ENCODE measurements at regions not wholly inside any gene's neighbourhood (a gene's known extent, or its start where the extent isn't known, plus 50 kb on each side); places are given as distances from the start of the nearest gene placed in this dataset.

GRCh38 chr6:48833916-48834315 lies 629.1 kb downstream of the MMUT start:
- no peaks in the 10 kb centered on the region for H3K9me3 ChIP-seq (ENCODE audit: control insufficient read depth in 5 of 5, low read length in 5 of 5)
- peaks cover 0 to 7% (median 0%) of the 10 kb centered on the region in 5 donors for H3K4me1 ChIP-seq (ENCODE audit: control insufficient read depth in 5 of 5, insufficient read depth in 5 of 5, low read length in 5 of 5)
- H3K9ac ChIP-seq (ENCODE audit: low read length in 5 of 5) = no peak overlapping the region
- no peak overlapping the region for H3K4me3 ChIP-seq (ENCODE audit: low read depth in 1 of 5, low read length in 5 of 5)
- no peaks in the 10 kb centered on the region for H3K27me3 ChIP-seq (ENCODE audit: control insufficient read depth in 5 of 5, insufficient read depth in 4 of 5, low read length in 5 of 5)
- H3K27ac ChIP-seq (ENCODE audit: low read depth, low read length) = no peak overlapping the region
- H3K36me3 ChIP-seq (ENCODE audit: control insufficient read depth in 5 of 5, insufficient read depth in 5 of 5, low read length in 5 of 5) = no peaks in the 10 kb centered on the region

- Histone ChIP-seq H3K4me3 (ENCODE audit: low read depth in 1 of 5, low read length in 5 of 5) (no peak overlapping the region), H3K36me3 (ENCODE audit: control insufficient read depth in 5 of 5, insufficient read depth in 5 of 5, low read length in 5 of 5) (no peaks in the 10 kb centered on the region), H3K27ac (ENCODE audit: low read depth, low read length) (no peak overlapping the region)
Measured at GRCh38 chr6:48826901-48827701, 636.0 kb downstream of the MMUT start.

DNA sequence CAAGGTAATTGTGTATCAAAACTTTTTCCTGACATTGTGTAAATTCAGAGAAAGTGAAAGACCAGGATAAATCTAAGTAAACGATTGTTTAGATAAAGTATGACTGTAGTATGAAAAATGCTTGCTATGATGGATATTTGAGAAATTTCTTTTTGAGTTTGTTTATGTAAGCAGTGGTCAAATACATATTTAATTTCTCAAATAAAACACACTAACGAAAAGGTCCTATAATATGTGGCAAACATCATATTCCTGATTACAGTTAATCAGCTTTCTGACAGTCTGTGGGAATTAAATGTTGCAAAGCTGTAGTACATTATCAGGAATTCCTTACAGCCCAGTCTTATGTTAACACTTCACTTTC lies 636.9 kb downstream of the MMUT start:
- Histone ChIP-seq H3K36me3 (ENCODE audit: control insufficient read depth in 5 of 5, insufficient read depth in 5 of 5, low read length in 5 of 5) (no peaks in the 10 kb centered on the region), H3K27ac (ENCODE audit: low read depth, low read length) (no peak overlapping the region), H3K9ac (ENCODE audit: low read length in 5 of 5) (no peak overlapping the region), H3K4me1 (ENCODE audit: control insufficient read depth in 5 of 5, insufficient read depth in 5 of 5, low read length in 5 of 5) (no peaks in the 10 kb centered on the region), H3K4me3 (ENCODE audit: low read depth in 1 of 5, low read length in 5 of 5) (no peak overlapping the region), H3K9me3 (ENCODE audit: control insufficient read depth in 5 of 5, low read length in 5 of 5) (no peaks in the 10 kb centered on the region), H3K27me3 (ENCODE audit: control insufficient read depth in 5 of 5, insufficient read depth in 4 of 5, low read length in 5 of 5) (no peaks in the 10 kb centered on the region)

More at GRCh38 chr6:48826901-48827701, 636.0 kb downstream of the MMUT start:
- H3K9me3 ChIP-seq (ENCODE audit: control insufficient read depth in 5 of 5, low read length in 5 of 5) = no peaks in the 10 kb centered on the region
- no peaks in the 10 kb centered on the region for H3K27me3 ChIP-seq (ENCODE audit: control insufficient read depth in 5 of 5, insufficient read depth in 4 of 5, low read length in 5 of 5)
- H3K4me1 ChIP-seq (ENCODE audit: control insufficient read depth in 5 of 5, insufficient read depth in 5 of 5, low read length in 5 of 5) = no peaks in the 10 kb centered on the region
- H3K9ac ChIP-seq (ENCODE audit: low read length in 5 of 5) = no peak overlapping the region

DNA sequence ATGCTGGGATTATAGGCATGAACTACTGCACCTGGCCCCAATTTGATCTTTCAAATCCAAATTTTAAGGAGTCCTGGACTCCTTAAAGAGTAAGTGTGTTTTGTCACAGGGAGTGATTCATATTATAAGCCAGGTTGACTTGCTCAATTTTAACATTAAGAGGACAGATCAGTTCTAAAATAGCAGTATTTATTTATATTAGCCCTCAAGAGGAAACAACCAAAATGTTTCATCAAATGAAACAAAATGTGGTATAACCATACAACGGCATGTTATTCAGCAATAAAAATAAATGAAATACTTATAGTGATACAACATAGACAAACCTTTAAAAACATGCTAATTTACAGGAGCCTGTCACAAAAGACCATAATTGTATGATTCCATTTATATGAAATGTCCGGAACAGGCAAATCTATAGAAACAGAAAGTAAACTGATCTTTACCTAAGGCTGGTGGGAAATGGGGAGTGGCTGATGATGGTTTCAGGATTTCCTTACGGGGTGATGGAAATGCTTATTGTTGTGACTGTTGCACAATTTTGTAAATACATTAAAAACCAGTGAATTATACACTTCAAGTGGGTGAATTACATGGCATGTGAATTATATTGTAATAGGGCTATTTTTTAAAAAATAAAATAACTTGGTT lies 637.4 kb downstream of the MMUT start:
- H3K36me3 ChIP-seq (ENCODE audit: control insufficient read depth in 5 of 5, insufficient read depth in 5 of 5, low read length in 5 of 5) = no peaks in the 10 kb centered on the region
- H3K9ac ChIP-seq (ENCODE audit: low read length in 5 of 5) = no peak overlapping the region
- no peaks in the 10 kb centered on the region for H3K9me3 ChIP-seq (ENCODE audit: control insufficient read depth in 5 of 5, low read length in 5 of 5)
- no peaks in the 10 kb centered on the region for H3K27me3 ChIP-seq (ENCODE audit: control insufficient read depth in 5 of 5, insufficient read depth in 4 of 5, low read length in 5 of 5)
- H3K4me1 ChIP-seq (ENCODE audit: control insufficient read depth in 5 of 5, insufficient read depth in 5 of 5, low read length in 5 of 5) = no peaks in the 10 kb centered on the region
- no peak overlapping the region for H3K27ac ChIP-seq (ENCODE audit: low read depth, low read length)
- H3K4me3 ChIP-seq (ENCODE audit: low read depth in 1 of 5, low read length in 5 of 5) = no peak overlapping the region

- H3K27ac ChIP-seq (ENCODE audit: low read depth, low read length) = no peak overlapping the region
- no peaks in the 10 kb centered on the region for H3K27me3 ChIP-seq (ENCODE audit: control insufficient read depth in 5 of 5, insufficient read depth in 4 of 5, low read length in 5 of 5)
- H3K4me1 ChIP-seq (ENCODE audit: control insufficient read depth in 5 of 5, insufficient read depth in 5 of 5, low read length in 5 of 5) = peaks cover 0 to 5% (median 0%) of the 10 kb centered on the region in 5 donors
- no peak overlapping the region for H3K9ac ChIP-seq (ENCODE audit: low read length in 5 of 5)
- H3K4me3 ChIP-seq (ENCODE audit: low read depth in 1 of 5, low read length in 5 of 5) = no peak overlapping the region
- no peaks in the 10 kb centered on the region for H3K9me3 ChIP-seq (ENCODE audit: control insufficient read depth in 5 of 5, low read length in 5 of 5)
- no peaks in the 10 kb centered on the region for H3K36me3 ChIP-seq (ENCODE audit: control insufficient read depth in 5 of 5, insufficient read depth in 5 of 5, low read length in 5 of 5)
Measured at GRCh38 chr6:48818052-48818412, 645.0 kb downstream of the MMUT start.

DNA sequence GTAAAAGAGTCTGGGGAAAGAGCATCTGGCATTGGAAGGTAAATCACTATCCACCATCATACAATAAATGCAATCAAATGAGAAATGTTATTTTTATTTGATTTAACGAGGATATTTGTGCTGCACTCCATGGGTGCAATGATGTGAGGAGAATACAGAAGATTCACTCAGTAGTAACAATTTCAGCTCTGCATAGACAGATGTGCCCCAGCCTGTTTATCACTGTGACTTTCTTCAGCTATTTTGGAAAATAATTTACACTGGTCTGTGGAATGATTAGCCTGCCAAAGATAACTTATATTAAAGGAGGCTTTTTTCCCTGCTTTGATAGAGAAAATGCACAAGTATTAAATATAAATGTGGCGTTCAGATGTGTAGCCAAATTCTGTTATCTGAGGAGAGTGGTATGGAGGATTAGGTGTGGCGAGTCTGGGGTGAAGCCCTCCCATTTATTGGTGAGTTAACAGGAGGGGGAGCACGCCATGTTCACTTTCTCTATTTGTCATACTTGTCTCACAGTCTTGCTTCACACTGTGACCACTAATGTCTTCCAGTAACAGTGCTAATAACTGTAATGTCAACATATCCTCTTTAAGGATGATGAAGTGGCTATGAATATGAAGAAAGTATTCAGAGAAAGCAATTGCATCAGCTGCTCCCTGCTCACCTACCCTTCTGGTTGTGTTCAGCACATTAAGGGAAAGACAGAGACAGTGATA lies 645.6 kb downstream of the MMUT start:
- no peak overlapping the region for H3K9ac ChIP-seq (ENCODE audit: low read length in 5 of 5)
- H3K4me1 ChIP-seq (ENCODE audit: control insufficient read depth in 5 of 5, insufficient read depth in 5 of 5, low read length in 5 of 5) = peaks cover 0 to 5% (median 0%) of the 10 kb centered on the region in 5 donors
- H3K9me3 ChIP-seq (ENCODE audit: control insufficient read depth in 5 of 5, low read length in 5 of 5) = no peaks in the 10 kb centered on the region
- no peaks in the 10 kb centered on the region for H3K36me3 ChIP-seq (ENCODE audit: control insufficient read depth in 5 of 5, insufficient read depth in 5 of 5, low read length in 5 of 5)
- no peaks in the 10 kb centered on the region for H3K27me3 ChIP-seq (ENCODE audit: control insufficient read depth in 5 of 5, insufficient read depth in 4 of 5, low read length in 5 of 5)
- H3K4me3 ChIP-seq (ENCODE audit: low read depth in 1 of 5, low read length in 5 of 5) = no peak overlapping the region
- H3K27ac ChIP-seq (ENCODE audit: low read depth, low read length) = no peak overlapping the region

DNA sequence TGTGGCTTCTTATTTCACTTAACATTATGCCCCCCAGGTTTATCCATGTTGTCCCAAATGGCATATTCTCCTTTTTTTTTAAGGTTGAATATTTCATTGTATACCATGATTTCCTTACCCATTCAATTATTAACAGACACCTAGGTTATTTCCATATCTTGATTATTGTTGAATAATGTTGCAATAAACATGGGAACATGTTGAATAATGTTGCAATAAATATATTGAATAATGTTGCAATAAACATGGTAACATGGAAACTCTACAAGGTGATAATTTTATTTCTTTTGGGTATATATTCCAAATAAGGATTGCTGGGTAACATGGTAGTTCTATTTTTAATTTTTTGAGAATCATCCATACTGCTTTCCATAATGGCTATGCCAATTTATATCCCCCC lies 648.1 kb downstream of the MMUT start:
- no peak overlapping the region for H3K27ac ChIP-seq (ENCODE audit: low read depth, low read length)
- H3K9ac ChIP-seq (ENCODE audit: low read length in 5 of 5) = no peak overlapping the region
- no peaks in the 10 kb centered on the region for H3K9me3 ChIP-seq (ENCODE audit: control insufficient read depth in 5 of 5, low read length in 5 of 5)
- no peak overlapping the region for H3K4me3 ChIP-seq (ENCODE audit: low read depth in 1 of 5, low read length in 5 of 5)
- no peaks in the 10 kb centered on the region for H3K36me3 ChIP-seq (ENCODE audit: control insufficient read depth in 5 of 5, insufficient read depth in 5 of 5, low read length in 5 of 5)
- peaks cover 0 to 5% (median 0%) of the 10 kb centered on the region in 5 donors for H3K4me1 ChIP-seq (ENCODE audit: control insufficient read depth in 5 of 5, insufficient read depth in 5 of 5, low read length in 5 of 5)
- no peaks in the 10 kb centered on the region for H3K27me3 ChIP-seq (ENCODE audit: control insufficient read depth in 5 of 5, insufficient read depth in 4 of 5, low read length in 5 of 5)

DNA sequence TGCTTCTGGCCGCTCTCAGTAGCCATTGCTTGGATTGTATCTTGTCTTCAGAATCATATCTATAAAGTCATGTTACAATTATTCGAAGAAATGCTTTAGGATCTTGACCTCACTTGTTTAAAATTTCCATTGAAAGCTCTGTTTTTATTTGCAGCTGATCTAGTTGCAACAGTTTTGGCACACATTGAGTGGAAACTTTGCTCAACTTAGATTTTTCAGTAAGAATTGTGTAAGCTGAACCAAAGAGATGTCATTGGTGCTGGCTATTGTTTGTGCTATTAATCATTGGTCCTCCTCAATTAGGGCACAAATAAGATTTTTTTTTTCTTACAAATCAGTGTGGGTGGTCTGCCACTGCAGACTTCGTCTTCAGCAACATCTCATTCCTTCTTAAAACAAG lies 649.2 kb downstream of the MMUT start:
- no peak overlapping the region for H3K4me3 ChIP-seq (ENCODE audit: low read depth in 1 of 5, low read length in 5 of 5)
- H3K36me3 ChIP-seq (ENCODE audit: control insufficient read depth in 5 of 5, insufficient read depth in 5 of 5, low read length in 5 of 5) = no peaks in the 10 kb centered on the region
- no peak overlapping the region for H3K27ac ChIP-seq (ENCODE audit: low read depth, low read length)
- H3K27me3 ChIP-seq (ENCODE audit: control insufficient read depth in 5 of 5, insufficient read depth in 4 of 5, low read length in 5 of 5) = no peaks in the 10 kb centered on the region
- no peaks in the 10 kb centered on the region for H3K9me3 ChIP-seq (ENCODE audit: control insufficient read depth in 5 of 5, low read length in 5 of 5)
- H3K9ac ChIP-seq (ENCODE audit: low read length in 5 of 5) = no peak overlapping the region
- H3K4me1 ChIP-seq (ENCODE audit: control insufficient read depth in 5 of 5, insufficient read depth in 5 of 5, low read length in 5 of 5) = peaks cover 0 to 5% (median 0%) of the 10 kb centered on the region in 5 donors

GRCh38 chr6:48809700-48810099 lies 653.4 kb downstream of the MMUT start:
- no peak overlapping the region for H3K27ac ChIP-seq (ENCODE audit: low read depth, low read length)
- no peaks in the 10 kb centered on the region for H3K9me3 ChIP-seq (ENCODE audit: control insufficient read depth in 5 of 5, low read length in 5 of 5)
- H3K4me3 ChIP-seq (ENCODE audit: low read depth in 1 of 5, low read length in 5 of 5) = no peak overlapping the region
- no peaks in the 10 kb centered on the region for H3K27me3 ChIP-seq (ENCODE audit: control insufficient read depth in 5 of 5, insufficient read depth in 4 of 5, low read length in 5 of 5)
- no peaks in the 10 kb centered on the region for H3K36me3 ChIP-seq (ENCODE audit: control insufficient read depth in 5 of 5, insufficient read depth in 5 of 5, low read length in 5 of 5)
- H3K9ac ChIP-seq (ENCODE audit: low read length in 5 of 5) = no peak overlapping the region
- H3K4me1 ChIP-seq (ENCODE audit: control insufficient read depth in 5 of 5, insufficient read depth in 5 of 5, low read length in 5 of 5) = peaks cover 0 to 5% (median 0%) of the 10 kb centered on the region in 5 donors

- Histone ChIP-seq H3K9me3 (ENCODE audit: control insufficient read depth in 5 of 5, low read length in 5 of 5) (no peaks in the 10 kb centered on the region), H3K4me3 (ENCODE audit: low read depth in 1 of 5, low read length in 5 of 5) (no peak overlapping the region), H3K4me1 (ENCODE audit: control insufficient read depth in 5 of 5, insufficient read depth in 5 of 5, low read length in 5 of 5) (peaks cover 0 to 5% (median 0%) of the 10 kb centered on the region in 5 donors), H3K27ac (ENCODE audit: low read depth, low read length) (no peak overlapping the region), H3K36me3 (ENCODE audit: control insufficient read depth in 5 of 5, insufficient read depth in 5 of 5, low read length in 5 of 5) (no peaks in the 10 kb centered on the region), H3K9ac (ENCODE audit: low read length in 5 of 5) (no peak overlapping the region), H3K27me3 (ENCODE audit: control insufficient read depth in 5 of 5, insufficient read depth in 4 of 5, low read length in 5 of 5) (no peaks in the 10 kb centered on the region)
Measured at GRCh38 chr6:48809245-48809644, 653.8 kb downstream of the MMUT start.

All from subcutaneous abdominal adipose tissue (tissue), 5 donors.